Keratinocyte (primary cell): ENCODE measurements at regions not wholly inside any gene's neighbourhood (a gene's known extent, or its start where the extent isn't known, plus 50 kb on each side); places are given as distances from the start of the nearest gene placed in this dataset.

Experiments
- DNase-seq: peaks from one replicate; pipeline ENCODE4 v3.0.0-alpha.2; 2011; ENCODE audit warnings: low read depth, missing footprints, low spot score
- FAIRE-seq: peaks from 2 replicates; lab custom pipeline; 2011; peaks lifted over from hg19 to GRCh38; lab: Jason Lieb, UNC
- H2AFZ ChIP-seq: 2 replicates; pipeline ENCODE4 v1.6.0; 2012; ENCODE audit warnings: low read length, control low read depth, inconsistent platforms; ENCODE audit not compliant: control insufficient read depth
- H3K27ac ChIP-seq: 2 replicates; pipeline ENCODE4 v1.5.1; 2011; ENCODE audit warnings: low read length; ENCODE audit not compliant: control insufficient read depth, insufficient read depth
- H3K27me3 ChIP-seq: 3 replicates; pipeline ENCODE4 v1.6.0; 2011; ENCODE audit warnings: low read length; ENCODE audit not compliant: control insufficient read depth, insufficient read depth; ENCODE audit errors: extremely low read depth
- H3K36me3 ChIP-seq, 2 experiments: 2 replicates in 1 of 2; 3 replicates in 1 of 2; pipeline ENCODE4 v1.5.1; 2011; ENCODE audit warnings: low read length in 2 of 2, mild to moderate bottlenecking in 1 of 2; ENCODE audit not compliant: control insufficient read depth in 2 of 2, insufficient read depth in 2 of 2; ENCODE audit errors: extremely low read depth in 1 of 2
- H3K4me1 ChIP-seq: 3 replicates; pipeline ENCODE4 v1.5.1; 2011; ENCODE audit warnings: low read length; ENCODE audit not compliant: control insufficient read depth, insufficient read depth; ENCODE audit errors: extremely low read depth
- H3K4me2 ChIP-seq: 3 replicates; pipeline ENCODE4 v1.6.0; 2011; ENCODE audit warnings: low read depth, low read length; ENCODE audit not compliant: control insufficient read depth, insufficient read depth; ENCODE audit errors: extremely low read depth
- H3K4me3 ChIP-seq, 3 experiments: fragments of 200-600 bp in 1 of 3; sonication (generic) in 1 of 3; 2 replicates in 2 of 3; 3 replicates in 1 of 3; pipeline ENCODE4 v1.5.1; 2011 to 2016; ENCODE audit warnings: low read length in 3 of 3, mild to moderate bottlenecking in 3 of 3, control low read depth in 2 of 3, inconsistent platforms in 1 of 3, low read depth in 1 of 3, mixed read lengths in 1 of 3, mixed run types in 1 of 3, moderate library complexity in 1 of 3; ENCODE audit not compliant: control insufficient read depth in 2 of 3, insufficient read depth in 2 of 3; ENCODE audit errors: extremely low read depth in 1 of 3
- H3K79me2 ChIP-seq: 2 replicates; pipeline ENCODE4 v1.6.0; 2012; ENCODE audit warnings: low read length; ENCODE audit not compliant: control insufficient read depth, insufficient read depth
- H3K9ac ChIP-seq: 3 replicates; pipeline ENCODE4 v1.6.0; 2011; ENCODE audit warnings: low read length; ENCODE audit not compliant: control insufficient read depth, insufficient read depth; ENCODE audit errors: extremely low read depth
- H3K9me1 ChIP-seq: 3 replicates; pipeline ENCODE4 v1.6.0; 2011; ENCODE audit warnings: low read length; ENCODE audit not compliant: control insufficient read depth, insufficient read depth; ENCODE audit errors: extremely low read depth
- H3K9me3 ChIP-seq: 2 replicates; pipeline ENCODE4 v1.5.1; 2012; ENCODE audit warnings: low read depth, low read length; ENCODE audit not compliant: control insufficient read depth
- H4K20me1 ChIP-seq: 3 replicates; pipeline ENCODE4 v1.6.0; 2011; ENCODE audit warnings: low read length; ENCODE audit not compliant: control insufficient read depth, insufficient read depth; ENCODE audit errors: extremely low read depth
- CTCF ChIP-seq, 3 experiments: IDR thresholded peaks in 1 of 3; conservative IDR thresholded peaks in 1 of 3; optimal IDR thresholded peaks in 1 of 3; 2 replicates in 2 of 3; 3 replicates in 1 of 3; pipeline versions ENCODE3 to v1.5.1; 2011; ENCODE audit warnings: low read length in 3 of 3, mild to moderate bottlenecking in 3 of 3, moderate library complexity in 2 of 3, control low read depth in 1 of 3, inconsistent platforms in 1 of 3; ENCODE audit not compliant: insufficient read depth in 2 of 3; ENCODE audit errors: extremely low read depth in 1 of 3
- EZH2 ChIP-seq: IDR thresholded peaks from one replicate; pipeline ENCODE4 v1.6.1; 2012; ENCODE audit warnings: inconsistent platforms, mild to moderate bottlenecking, low read length, moderate library complexity
- dilution Hi-C: fragments of 300-500 bp; cut with MboI; formaldehyde crosslinking; loops from one replicate; pipeline ENCODE4 v1.7.0; 2020; ENCODE audit warnings: low sequenced_read_pairs; ENCODE audit not compliant: extremely low pct_ligation_motif_present

GRCh38 chr12:13613297-13613696 lies 368.1 kb downstream of the GRIN2B start:
- DNase-seq (no peak), FAIRE-seq (no peak)
- H2AFZ ChIP-seq: no peak overlapping the region
- H3K9me3 ChIP-seq: no peaks in the 10 kb centered on the region
- H3K9me1 ChIP-seq: no peaks in the 10 kb centered on the region
- no peaks in the 10 kb centered on the region for H3K36me3 ChIP-seq
- H3K4me2 ChIP-seq: no peak overlapping the region
- no peak for TF ChIP-seq EZH2
- no peak for TF ChIP-seq CTCF (optimal IDR thresholded peaks at IDR 0.05 in 1 of 3, IDR thresholded peaks at IDR 0.05 in 1 of 3, conservative IDR thresholded peaks at IDR 0.05 in 1 of 3; ENCODE audit: extremely low read depth in 1 of 3, insufficient read depth in 2 of 3, low read length in 3 of 3)
- no peak overlapping the region for H3K4me3 ChIP-seq
- no peaks in the 10 kb centered on the region for H3K79me2 ChIP-seq
- H4K20me1 ChIP-seq: no peaks in the 10 kb centered on the region
- H3K27me3 ChIP-seq: no peaks in the 10 kb centered on the region
- dilution Hi-C loops: no loop called here
- no peak overlapping the region for H3K27ac ChIP-seq
- no peak overlapping the region for H3K9ac ChIP-seq
- no peaks in the 10 kb centered on the region for H3K4me1 ChIP-seq

DNA sequence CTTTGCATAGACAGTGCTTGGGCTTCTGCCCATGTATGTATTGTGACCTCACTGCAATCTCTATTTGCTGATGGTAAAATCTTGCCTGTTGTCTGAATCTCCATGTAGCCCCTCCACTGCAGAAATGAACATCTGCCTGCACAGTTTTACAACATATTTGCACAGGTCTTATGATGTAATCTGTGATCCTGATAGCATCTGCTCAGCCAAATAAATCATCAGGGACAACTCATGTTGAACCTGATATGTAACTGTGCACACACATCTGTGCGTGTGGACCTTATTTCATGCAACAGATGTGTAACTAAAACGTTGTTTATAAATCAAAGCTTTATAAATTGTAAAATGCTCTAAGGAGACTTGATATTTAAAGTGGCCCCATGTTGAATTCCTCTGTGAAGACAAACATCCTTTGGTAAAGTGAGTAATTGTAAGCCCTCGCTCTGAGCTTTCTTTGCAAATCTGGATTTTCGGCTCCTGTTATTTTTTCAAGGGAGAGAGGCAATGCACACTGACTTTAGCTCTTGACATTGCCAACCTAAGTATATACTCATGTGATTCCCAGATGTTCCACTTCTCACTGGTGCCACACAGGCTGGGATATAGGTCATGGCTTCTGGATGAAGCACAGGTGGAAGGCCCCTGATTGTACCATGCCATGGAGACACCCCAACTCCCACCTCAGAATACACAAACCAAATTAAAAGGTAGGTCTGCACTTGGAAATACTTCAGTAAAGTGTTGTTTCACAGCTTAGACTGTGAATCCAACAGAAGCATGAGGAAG lies 371.3 kb downstream of the GRIN2B start:
- H3K4me3 ChIP-seq: no peak overlapping the region
- H4K20me1 ChIP-seq: no peaks in the 10 kb centered on the region
- H3K27ac ChIP-seq: no peak overlapping the region
- no peak overlapping the region for H3K9ac ChIP-seq
- H3K4me2 ChIP-seq: no peak overlapping the region
- FAIRE-seq (no peak), DNase-seq (no peak)
- TF ChIP-seq EZH2 (no peak), CTCF (optimal IDR thresholded peaks at IDR 0.05 in 1 of 3, IDR thresholded peaks at IDR 0.05 in 1 of 3, conservative IDR thresholded peaks at IDR 0.05 in 1 of 3; ENCODE audit: extremely low read depth in 1 of 3, insufficient read depth in 2 of 3, low read length in 3 of 3) (no peak)
- H3K27me3 ChIP-seq: no peaks in the 10 kb centered on the region
- no peaks in the 10 kb centered on the region for H3K36me3 ChIP-seq
- no peaks in the 10 kb centered on the region for H3K79me2 ChIP-seq
- no peaks in the 10 kb centered on the region for H3K9me3 ChIP-seq
- dilution Hi-C loops: no loop called here
- H3K4me1 ChIP-seq: no peaks in the 10 kb centered on the region
- no peak overlapping the region for H2AFZ ChIP-seq
- no peaks in the 10 kb centered on the region for H3K9me1 ChIP-seq
